MCF 10A (cell line): ENCODE measurements at regions not wholly inside any gene's neighbourhood (a gene's known extent, or its start where the extent isn't known, plus 50 kb on each side); places are given as distances from the start of the nearest gene placed in this dataset.

ENCODE experiments used
- BruUV-seq: library from RNA; stranded (reverse); fragments of 400-500 nt; replicated peaks from 2 replicates; lab custom pipeline; 2021; lab: Mats Ljungman, UMichigan
- CTCF ChIA-PET: fragments of 300-600 bp; sonication (Branson Sonifier 250); formaldehyde crosslinking; extraction: SDS; loops from one replicate; lab custom pipeline; 2021; ENCODE audit warnings: antibody characterized with exemption, inconsistent platforms; lab: Yijun Ruan, JAX
- POLR2A ChIA-PET: fragments of 300-600, 350-650 bp; sonication (Branson Sonifier 250); formaldehyde crosslinking; extraction: SDS; loops from one replicate; lab custom pipeline; 2020; ENCODE audit warnings: antibody characterized with exemption, inconsistent platforms; lab: Yijun Ruan, JAX
- DNase-seq: peaks from one replicate; pipeline ENCODE4 v3.0.0-alpha.2; 2018; ENCODE audit not compliant: unreplicated experiment
- H3K27ac Mint-ChIP-seq: one replicate; pipeline ENCODE4 v1.8.0; 2022; ENCODE audit warnings: mild to moderate bottlenecking, low read depth, mixed read lengths; ENCODE audit not compliant: unreplicated experiment
- H3K27me3 Mint-ChIP-seq: one replicate; pipeline ENCODE4 v1.8.0; 2022; ENCODE audit warnings: mixed read lengths; ENCODE audit not compliant: insufficient read depth, unreplicated experiment
- H3K36me3 Mint-ChIP-seq: one replicate; pipeline ENCODE4 v1.8.0; 2022; ENCODE audit warnings: mild to moderate bottlenecking, moderate library complexity, mixed read lengths; ENCODE audit not compliant: insufficient read depth, unreplicated experiment
- H3K4me1 Mint-ChIP-seq: one replicate; pipeline ENCODE4 v1.8.0; 2022; ENCODE audit warnings: mixed read lengths; ENCODE audit not compliant: insufficient read depth, unreplicated experiment
- H3K4me3 Mint-ChIP-seq: one replicate; pipeline ENCODE4 v1.8.0; 2022; ENCODE audit warnings: mild to moderate bottlenecking, moderate library complexity, mixed read lengths; ENCODE audit not compliant: unreplicated experiment
- H3K9me3 Mint-ChIP-seq: one replicate; pipeline ENCODE4 v1.8.0; 2022; ENCODE audit warnings: mixed read lengths; ENCODE audit not compliant: unreplicated experiment
- CTCF ChIP-seq: fragments of 200-600 bp; IDR thresholded peaks from one replicate; pipeline ENCODE4 v1.8.0; 2022; ENCODE audit warnings: antibody characterized with exemption, mild to moderate bottlenecking; ENCODE audit not compliant: unreplicated experiment
- intact Hi-C: fragments of 100-400 bp; cut with micrococcal nuclease; formaldehyde crosslinking; loops from 2 replicates; pipeline ENCODE4 v1.14.1; 2022

GRCh38 chr10:10497245-10497644 lies 520.4 kb upstream of the CELF2 start:
- no peaks in the 10 kb centered on the region for H3K36me3 Mint-ChIP-seq
- peaks cover 11% of the 10 kb centered on the region for H3K9me3 Mint-ChIP-seq
- no peak overlapping the region for H3K4me3 Mint-ChIP-seq
- peak; percentile 16 for TF ChIP-seq CTCF
- DNase-seq, result no peak
- POLR2A ChIA-PET, result interaction anchor here (0.7 kb wide), 1 partner anchor 79 kb away, joined by 3 read pairs; no protein-coding TSS in a partner anchor
- H3K27ac Mint-ChIP-seq, result no peak overlapping the region
- intact Hi-C loops, result no loop called here
- peaks cover 23% of the 10 kb centered on the region for H3K4me1 Mint-ChIP-seq
- no TSS peak for BruUV-seq
- CTCF ChIA-PET, result no interaction called here
- no peaks in the 10 kb centered on the region for H3K27me3 Mint-ChIP-seq

GRCh38 chr10:10498781-10499180 lies 518.9 kb upstream of the CELF2 start:
- no peak overlapping the region for H3K4me3 Mint-ChIP-seq
- POLR2A ChIA-PET, result no interaction called here
- peaks cover 25% of the 10 kb centered on the region for H3K9me3 Mint-ChIP-seq
- intact Hi-C loops, result no loop called here
- BruUV-seq, result no TSS peak
- no peak for TF ChIP-seq CTCF
- peaks cover 23% of the 10 kb centered on the region for H3K4me1 Mint-ChIP-seq
- CTCF ChIA-PET, result no interaction called here
- H3K27me3 Mint-ChIP-seq, result no peaks in the 10 kb centered on the region
- H3K36me3 Mint-ChIP-seq, result no peaks in the 10 kb centered on the region
- peak; percentile 58 for DNase-seq
- peak overlapping the region; percentile 59 for H3K27ac Mint-ChIP-seq

- no peaks in the 10 kb centered on the region for H3K36me3 Mint-ChIP-seq
- no peak for TF ChIP-seq CTCF
- DNase-seq, result peak; percentile 45
- intact Hi-C loops, result loop anchor here (10.0 kb wide), 1 partner anchor 1945 kb away; no protein-coding TSS in a partner anchor
- H3K9me3 Mint-ChIP-seq, result peaks cover 34% of the 10 kb centered on the region
- BruUV-seq, result no TSS peak
- H3K27ac Mint-ChIP-seq, result peak overlapping the region; percentile 59
- CTCF ChIA-PET, result no interaction called here
- H3K27me3 Mint-ChIP-seq, result no peaks in the 10 kb centered on the region
- peaks cover 23% of the 10 kb centered on the region for H3K4me1 Mint-ChIP-seq
- POLR2A ChIA-PET, result interaction anchor here (0.7 kb wide), 1 partner anchor 9 kb away, joined by 3 read pairs; no protein-coding TSS in a partner anchor
- no peak overlapping the region for H3K4me3 Mint-ChIP-seq
These were observed 517.8 kb upstream of the CELF2 start for GRCh38 chr10:10499839-10500238.

- ChIA-PET CTCF (no interaction called here), POLR2A (no interaction called here)
- Mint-ChIP-seq H3K27me3 (no peaks in the 10 kb centered on the region), H3K27ac (no peak overlapping the region), H3K36me3 (no peaks in the 10 kb centered on the region), H3K4me1 (peaks cover 23% of the 10 kb centered on the region), H3K9me3 (peaks cover 34% of the 10 kb centered on the region), H3K4me3 (no peak overlapping the region)
- DNase-seq, result peak; percentile 23
- intact Hi-C loops, result loop anchor here (10.0 kb wide), 1 partner anchor 1946 kb away; no protein-coding TSS in a partner anchor
- no TSS peak for BruUV-seq
- no peak for TF ChIP-seq CTCF
These were observed 516.7 kb upstream of the CELF2 start for GRCh38 chr10:10500937-10501336.
